ENCODE measurements at regions not wholly inside any gene's neighbourhood (a gene's known extent, or its start where the extent isn't known, plus 50 kb on each side); places are given as distances from the start of the nearest gene placed in this dataset.

- TF ChIP-seq CTCF (IDR thresholded peaks at IDR 0.05) (no peak), POLR2A (IDR thresholded peaks at IDR 0.05; ENCODE audit: low read depth) (no peak), POLR2AphosphoS5 (IDR thresholded peaks at IDR 0.05) (no peak), EP300 (IDR thresholded peaks at IDR 0.05) (no peak)
These were observed 1233.1 kb downstream of the C4orf33 start for GRCh38 chr4:130329036-130329435.
